SK-N-SH (cell line): ENCODE measurements at regions not wholly inside any gene's neighbourhood (a gene's known extent, or its start where the extent isn't known, plus 50 kb on each side); places are given as distances from the start of the nearest gene placed in this dataset.

ENCODE experiments used
- EZH2phosphoT487 ChIP-seq: fragments of 200-600 bp; sonication (generic); IDR thresholded peaks from 2 replicates; pipeline ENCODE4 v1.6.1; 2017; ENCODE audit warnings: low read depth, mixed run types, mild to moderate bottlenecking, antibody characterized with exemption, moderate library complexity, borderline replicate concordance
- JUND ChIP-seq: IDR thresholded peaks from 2 replicates; pipeline ENCODE4 v1.4.0; 2012
- MXI1 ChIP-seq: IDR thresholded peaks from 2 replicates; pipeline ENCODE4 v1.6.1; 2012; ENCODE audit warnings: mild to moderate bottlenecking, low read depth, low read length, improper control_type of control experiment
- POLR2AphosphoS5 ChIP-seq: IDR thresholded peaks from 2 replicates; pipeline ENCODE4 v1.6.1; 2012; ENCODE audit warnings: low read depth, low read length
- RAD21 ChIP-seq: IDR thresholded peaks from 2 replicates; pipeline ENCODE4 v1.6.1; 2012; ENCODE audit warnings: mild to moderate bottlenecking, low read length
- RFX5 ChIP-seq: IDR thresholded peaks from 2 replicates; pipeline ENCODE4 v1.6.1; 2012; ENCODE audit warnings: mild to moderate bottlenecking, improper control_type of control experiment, low read length
- TAF1 ChIP-seq: IDR thresholded peaks from 2 replicates; pipeline ENCODE4 v1.6.1; 2012; ENCODE audit warnings: low read depth, mild to moderate bottlenecking, low read length, moderate library complexity, borderline replicate concordance
- TCF12 ChIP-seq: IDR thresholded peaks from 2 replicates; pipeline ENCODE4 v1.4.0; 2012
- TEAD4 ChIP-seq: IDR thresholded peaks from 2 replicates; pipeline ENCODE4 v1.4.0; 2012; ENCODE audit warnings: mild to moderate bottlenecking, borderline replicate concordance; ENCODE audit not compliant: insufficient read depth
- TF ChIP-seq, protein P1 (sequence below): fragments of 200-600 bp; sonication (generic); IDR thresholded peaks from 2 replicates; pipeline ENCODE4 v1.6.1; 2017; ENCODE audit warnings: antibody characterized with exemption, mild to moderate bottlenecking, moderate library complexity
- TF ChIP-seq, protein P2 (sequence below): IDR thresholded peaks from 2 replicates; pipeline ENCODE4 v1.4.0; 2012; ENCODE audit warnings: low read depth, borderline replicate concordance
- TF ChIP-seq, protein P3 (sequence below): IDR thresholded peaks from 2 replicates; pipeline ENCODE4; 2012
- TF ChIP-seq, protein P4 (sequence below): fragments of 150-350 bp; IDR thresholded peaks from 2 replicates; pipeline ENCODE4 v1.6.1; 2017; ENCODE audit warnings: antibody characterized with exemption, low read length, low read depth, borderline replicate concordance
- TF ChIP-seq, protein P5 (sequence below): IDR thresholded peaks from 2 replicates; pipeline ENCODE4 v1.4.0; 2012; ENCODE audit warnings: low read depth

DNA sequence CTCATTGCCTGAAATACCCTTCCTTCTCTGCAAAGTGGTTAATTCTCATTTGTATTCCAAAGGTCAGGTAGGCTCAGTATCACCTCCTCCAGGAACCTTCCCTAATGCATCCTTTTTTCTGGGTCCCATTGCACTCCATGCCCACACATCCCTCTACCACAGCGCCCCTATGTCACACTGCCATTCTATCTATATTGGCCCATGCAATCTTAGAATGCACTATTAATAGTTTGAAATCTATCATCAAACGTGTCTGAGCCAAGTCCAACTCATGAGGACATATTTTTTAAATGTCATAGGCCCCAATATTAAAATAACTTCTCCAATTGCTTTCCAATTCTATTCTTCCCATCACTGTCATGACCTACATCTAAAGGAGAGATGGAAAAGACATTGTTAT lies 495.1 kb downstream of the SOX6 start:
- TF ChIP-seq, protein P1, sequence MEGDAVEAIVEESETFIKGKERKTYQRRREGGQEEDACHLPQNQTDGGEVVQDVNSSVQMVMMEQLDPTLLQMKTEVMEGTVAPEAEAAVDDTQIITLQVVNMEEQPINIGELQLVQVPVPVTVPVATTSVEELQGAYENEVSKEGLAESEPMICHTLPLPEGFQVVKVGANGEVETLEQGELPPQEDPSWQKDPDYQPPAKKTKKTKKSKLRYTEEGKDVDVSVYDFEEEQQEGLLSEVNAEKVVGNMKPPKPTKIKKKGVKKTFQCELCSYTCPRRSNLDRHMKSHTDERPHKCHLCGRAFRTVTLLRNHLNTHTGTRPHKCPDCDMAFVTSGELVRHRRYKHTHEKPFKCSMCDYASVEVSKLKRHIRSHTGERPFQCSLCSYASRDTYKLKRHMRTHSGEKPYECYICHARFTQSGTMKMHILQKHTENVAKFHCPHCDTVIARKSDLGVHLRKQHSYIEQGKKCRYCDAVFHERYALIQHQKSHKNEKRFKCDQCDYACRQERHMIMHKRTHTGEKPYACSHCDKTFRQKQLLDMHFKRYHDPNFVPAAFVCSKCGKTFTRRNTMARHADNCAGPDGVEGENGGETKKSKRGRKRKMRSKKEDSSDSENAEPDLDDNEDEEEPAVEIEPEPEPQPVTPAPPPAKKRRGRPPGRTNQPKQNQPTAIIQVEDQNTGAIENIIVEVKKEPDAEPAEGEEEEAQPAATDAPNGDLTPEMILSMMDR: no peak
- no peak for TF ChIP-seq RAD21
- TF ChIP-seq TEAD4: no peak
- TF ChIP-seq JUND: no peak
- TF ChIP-seq, protein P2, sequence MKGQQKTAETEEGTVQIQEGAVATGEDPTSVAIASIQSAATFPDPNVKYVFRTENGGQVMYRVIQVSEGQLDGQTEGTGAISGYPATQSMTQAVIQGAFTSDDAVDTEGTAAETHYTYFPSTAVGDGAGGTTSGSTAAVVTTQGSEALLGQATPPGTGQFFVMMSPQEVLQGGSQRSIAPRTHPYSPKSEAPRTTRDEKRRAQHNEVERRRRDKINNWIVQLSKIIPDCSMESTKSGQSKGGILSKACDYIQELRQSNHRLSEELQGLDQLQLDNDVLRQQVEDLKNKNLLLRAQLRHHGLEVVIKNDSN: no peak
- TF ChIP-seq, protein P3, sequence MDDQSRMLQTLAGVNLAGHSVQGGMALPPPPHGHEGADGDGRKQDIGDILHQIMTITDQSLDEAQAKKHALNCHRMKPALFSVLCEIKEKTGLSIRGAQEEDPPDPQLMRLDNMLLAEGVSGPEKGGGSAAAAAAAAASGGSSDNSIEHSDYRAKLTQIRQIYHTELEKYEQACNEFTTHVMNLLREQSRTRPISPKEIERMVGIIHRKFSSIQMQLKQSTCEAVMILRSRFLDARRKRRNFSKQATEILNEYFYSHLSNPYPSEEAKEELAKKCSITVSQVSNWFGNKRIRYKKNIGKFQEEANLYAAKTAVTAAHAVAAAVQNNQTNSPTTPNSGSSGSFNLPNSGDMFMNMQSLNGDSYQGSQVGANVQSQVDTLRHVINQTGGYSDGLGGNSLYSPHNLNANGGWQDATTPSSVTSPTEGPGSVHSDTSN: no peak
- TF ChIP-seq EZH2phosphoT487: no peak
- TF ChIP-seq POLR2AphosphoS5: no peak
- no peak for TF ChIP-seq RFX5
- TF ChIP-seq TAF1: no peak
- TF ChIP-seq, protein P4, sequence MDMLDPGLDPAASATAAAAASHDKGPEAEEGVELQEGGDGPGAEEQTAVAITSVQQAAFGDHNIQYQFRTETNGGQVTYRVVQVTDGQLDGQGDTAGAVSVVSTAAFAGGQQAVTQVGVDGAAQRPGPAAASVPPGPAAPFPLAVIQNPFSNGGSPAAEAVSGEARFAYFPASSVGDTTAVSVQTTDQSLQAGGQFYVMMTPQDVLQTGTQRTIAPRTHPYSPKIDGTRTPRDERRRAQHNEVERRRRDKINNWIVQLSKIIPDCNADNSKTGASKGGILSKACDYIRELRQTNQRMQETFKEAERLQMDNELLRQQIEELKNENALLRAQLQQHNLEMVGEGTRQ: no peak
- no peak for TF ChIP-seq MXI1
- TF ChIP-seq, protein P5, sequence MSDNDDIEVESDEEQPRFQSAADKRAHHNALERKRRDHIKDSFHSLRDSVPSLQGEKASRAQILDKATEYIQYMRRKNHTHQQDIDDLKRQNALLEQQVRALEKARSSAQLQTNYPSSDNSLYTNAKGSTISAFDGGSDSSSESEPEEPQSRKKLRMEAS: no peak
- TF ChIP-seq TCF12: no peak
